PC-3 (cell line): ENCODE measurements at regions not wholly inside any gene's neighbourhood (a gene's known extent, or its start where the extent isn't known, plus 50 kb on each side); places are given as distances from the start of the nearest gene placed in this dataset.

Experiments used
- EZH2 ChIP-seq: fragments of 300-600 bp; sonication (generic); IDR thresholded peaks from one replicate; pipeline ENCODE4 v1.6.1; 2017; ENCODE audit warnings: antibody characterized with exemption, mild to moderate bottlenecking, low read length; ENCODE audit not compliant: unreplicated experiment
- EZH2phosphoT487 ChIP-seq: fragments of 300-600 bp; sonication (generic); IDR thresholded peaks from 2 replicates; pipeline ENCODE4 v1.6.1; 2018; ENCODE audit warnings: mild to moderate bottlenecking, antibody characterized with exemption, low read length, borderline replicate concordance
- TF ChIP-seq, protein P1 (sequence below): fragments of 300-600 bp; sonication (generic); conservative IDR thresholded peaks from 2 replicates; pipeline ENCODE4 v1.5.1; 2017; ENCODE audit warnings: antibody characterized with exemption, low read depth, mild to moderate bottlenecking, low read length

DNA sequence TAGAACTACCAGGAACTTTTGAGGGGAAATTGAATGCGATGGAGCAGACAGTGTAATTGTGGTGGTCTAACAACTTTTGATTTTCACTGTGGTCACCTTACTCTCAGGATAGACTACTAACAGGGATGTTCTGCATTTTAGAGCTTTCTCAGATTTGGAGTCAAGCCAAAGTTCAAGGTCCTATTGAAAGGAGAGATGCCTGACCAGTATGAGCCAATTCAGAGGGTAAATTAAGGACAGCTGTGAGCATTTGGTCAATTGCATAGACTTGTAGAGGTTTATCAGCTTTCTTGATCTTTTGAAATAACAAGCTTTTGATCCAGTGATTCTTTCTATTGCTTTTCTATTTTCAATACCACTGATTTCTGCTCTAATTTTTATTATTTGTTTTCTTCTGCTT is 1095.7 kb upstream of the CNTNAP5 start:
- TF ChIP-seq, protein P1, sequence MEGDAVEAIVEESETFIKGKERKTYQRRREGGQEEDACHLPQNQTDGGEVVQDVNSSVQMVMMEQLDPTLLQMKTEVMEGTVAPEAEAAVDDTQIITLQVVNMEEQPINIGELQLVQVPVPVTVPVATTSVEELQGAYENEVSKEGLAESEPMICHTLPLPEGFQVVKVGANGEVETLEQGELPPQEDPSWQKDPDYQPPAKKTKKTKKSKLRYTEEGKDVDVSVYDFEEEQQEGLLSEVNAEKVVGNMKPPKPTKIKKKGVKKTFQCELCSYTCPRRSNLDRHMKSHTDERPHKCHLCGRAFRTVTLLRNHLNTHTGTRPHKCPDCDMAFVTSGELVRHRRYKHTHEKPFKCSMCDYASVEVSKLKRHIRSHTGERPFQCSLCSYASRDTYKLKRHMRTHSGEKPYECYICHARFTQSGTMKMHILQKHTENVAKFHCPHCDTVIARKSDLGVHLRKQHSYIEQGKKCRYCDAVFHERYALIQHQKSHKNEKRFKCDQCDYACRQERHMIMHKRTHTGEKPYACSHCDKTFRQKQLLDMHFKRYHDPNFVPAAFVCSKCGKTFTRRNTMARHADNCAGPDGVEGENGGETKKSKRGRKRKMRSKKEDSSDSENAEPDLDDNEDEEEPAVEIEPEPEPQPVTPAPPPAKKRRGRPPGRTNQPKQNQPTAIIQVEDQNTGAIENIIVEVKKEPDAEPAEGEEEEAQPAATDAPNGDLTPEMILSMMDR = no peak
- TF ChIP-seq EZH2phosphoT487 (no peak), EZH2 (no peak)
